ENCODE measurements at regions not wholly inside any gene's neighbourhood (a gene's known extent, or its start where the extent isn't known, plus 50 kb on each side); places are given as distances from the start of the nearest gene placed in this dataset.
A peak's percentile ranks its signal among the peaks of the same experiment; 100 is the strongest.
"Not testable (repeated sequence)": the region's sequence is repeated elsewhere in the genome, so short reads cannot be mapped to it uniquely, and the experiment has no call there.

DNA sequence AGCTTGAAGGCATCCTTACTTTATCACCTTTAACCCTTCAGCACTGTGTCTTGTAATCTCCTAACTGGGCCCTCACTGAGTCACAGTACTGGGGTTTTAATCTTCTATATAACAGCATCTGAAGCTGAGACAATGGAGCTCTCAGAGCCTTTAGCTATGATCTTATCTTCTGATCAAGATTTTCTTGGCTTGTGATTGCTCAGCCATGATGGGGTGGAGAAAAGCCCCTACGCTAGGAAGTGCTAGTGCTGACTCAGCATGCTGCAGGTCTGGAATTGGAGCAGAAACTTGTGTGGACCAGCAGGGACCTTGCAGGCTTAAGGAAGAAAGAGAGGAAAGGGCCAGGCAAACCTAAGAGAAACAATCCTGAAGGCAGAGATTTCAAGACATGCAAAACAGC is 71.7 kb upstream of the EED start:
- TF ChIP-seq POLR2AphosphoS5 (IDR thresholded peaks at IDR 0.05) (no peak), POLR2A (IDR thresholded peaks at IDR 0.05) (no peak), EP300 (IDR thresholded peaks at IDR 0.05) (no peak)
- TF ChIP-seq, protein P1, sequence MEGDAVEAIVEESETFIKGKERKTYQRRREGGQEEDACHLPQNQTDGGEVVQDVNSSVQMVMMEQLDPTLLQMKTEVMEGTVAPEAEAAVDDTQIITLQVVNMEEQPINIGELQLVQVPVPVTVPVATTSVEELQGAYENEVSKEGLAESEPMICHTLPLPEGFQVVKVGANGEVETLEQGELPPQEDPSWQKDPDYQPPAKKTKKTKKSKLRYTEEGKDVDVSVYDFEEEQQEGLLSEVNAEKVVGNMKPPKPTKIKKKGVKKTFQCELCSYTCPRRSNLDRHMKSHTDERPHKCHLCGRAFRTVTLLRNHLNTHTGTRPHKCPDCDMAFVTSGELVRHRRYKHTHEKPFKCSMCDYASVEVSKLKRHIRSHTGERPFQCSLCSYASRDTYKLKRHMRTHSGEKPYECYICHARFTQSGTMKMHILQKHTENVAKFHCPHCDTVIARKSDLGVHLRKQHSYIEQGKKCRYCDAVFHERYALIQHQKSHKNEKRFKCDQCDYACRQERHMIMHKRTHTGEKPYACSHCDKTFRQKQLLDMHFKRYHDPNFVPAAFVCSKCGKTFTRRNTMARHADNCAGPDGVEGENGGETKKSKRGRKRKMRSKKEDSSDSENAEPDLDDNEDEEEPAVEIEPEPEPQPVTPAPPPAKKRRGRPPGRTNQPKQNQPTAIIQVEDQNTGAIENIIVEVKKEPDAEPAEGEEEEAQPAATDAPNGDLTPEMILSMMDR (IDR thresholded peaks at IDR 0.05): no peak
- Histone ChIP-seq H3K4me1 (peaks cover 3 to 43% (median 9%) of the 10 kb centered on the region in 3 donors), H3K27me3 (no peaks in the 10 kb centered on the region), H3K36me3 (no peaks in the 10 kb centered on the region), H3K9me3 (no peaks in the 10 kb centered on the region), H3K27ac (peak overlapping the region in 2 of 4 donors; percentile 77 to 79), H3K4me3 (no peak overlapping the region)
- no peak for ATAC-seq
- 83% methylated on average over 1 of the region's 1 CpG; no CpG with 5 or more reads in 1 of the 2 donors for WGBS, 2 donors (ENCODE audit: low coverage in 1 of 2)

DNA sequence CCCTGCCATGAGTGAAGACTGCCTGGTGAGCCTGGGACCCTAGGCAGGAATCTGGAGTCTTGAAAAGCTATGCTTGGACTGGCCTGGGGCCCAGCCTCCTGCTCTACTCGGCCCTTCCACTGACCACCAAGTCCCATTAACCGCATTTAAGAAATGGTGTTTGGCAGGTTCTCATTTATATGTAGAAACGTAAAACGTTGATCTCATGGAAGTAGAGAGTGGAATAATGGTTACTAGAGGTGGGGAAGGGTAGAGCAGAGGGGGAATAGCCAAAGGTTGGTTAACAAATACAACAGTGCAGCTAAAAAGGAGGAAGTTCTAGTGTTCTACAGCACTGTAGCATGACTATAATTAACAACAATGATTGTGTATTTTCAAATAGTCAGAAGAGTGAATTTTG is 72.9 kb upstream of the EED start:
- WGBS, 2 donors (ENCODE audit: low coverage in 1 of 2): 96 to 100% methylated on average over 2 to 4 of the region's 4 CpGs
- ATAC-seq: no peak
- peaks cover 3 to 42% (median 9%) of the 10 kb centered on the region in 3 donors for H3K4me1 ChIP-seq
- H3K27me3 ChIP-seq: no peaks in the 10 kb centered on the region
- no peaks in the 10 kb centered on the region for H3K9me3 ChIP-seq
- no peak overlapping the region for H3K27ac ChIP-seq
- no peaks in the 10 kb centered on the region for H3K36me3 ChIP-seq
- no peak overlapping the region for H3K4me3 ChIP-seq
- TF ChIP-seq POLR2A (IDR thresholded peaks at IDR 0.05) (no peak), EP300 (IDR thresholded peaks at IDR 0.05) (no peak), POLR2AphosphoS5 (IDR thresholded peaks at IDR 0.05) (no peak)
- TF ChIP-seq, protein P1 (IDR thresholded peaks at IDR 0.05): no peak

DNA sequence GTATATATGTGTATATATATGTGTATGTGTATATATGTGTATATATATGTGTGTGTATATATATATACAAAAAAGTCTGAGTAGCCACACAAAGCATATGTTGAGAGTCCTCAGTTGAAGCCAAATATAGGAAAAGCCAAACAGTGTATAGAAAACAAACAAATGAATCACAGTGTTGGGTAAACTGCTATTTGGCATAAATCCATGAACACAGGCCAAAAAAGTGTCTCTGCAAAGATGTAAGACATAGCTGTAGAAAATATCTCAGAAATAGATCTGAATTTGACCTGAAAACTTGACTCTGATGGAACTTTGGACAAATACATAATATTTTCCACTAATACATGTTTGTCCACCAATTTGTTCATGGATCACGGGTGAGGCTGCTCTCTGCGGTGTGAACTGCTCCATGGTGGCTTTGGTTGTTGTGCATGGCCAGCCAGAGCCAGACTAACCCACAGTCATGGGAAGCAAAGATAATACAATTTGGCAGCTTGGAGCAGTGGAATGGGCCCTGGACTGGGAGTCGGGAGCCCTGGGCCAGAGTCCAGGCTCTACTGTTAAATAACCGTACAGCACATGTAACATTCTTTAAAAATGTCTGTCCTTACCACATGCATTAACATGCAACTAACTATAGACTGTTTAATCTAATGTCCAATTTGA is 76.9 kb upstream of the EED start:
- 52 to 64% methylated on average over 3 to 4 of the region's 4 CpGs for WGBS, 2 donors (ENCODE audit: low coverage in 1 of 2)
- no peak overlapping the region for H3K27ac ChIP-seq
- no peak for TF ChIP-seq EP300 (IDR thresholded peaks at IDR 0.05)
- no peak for TF ChIP-seq POLR2AphosphoS5 (IDR thresholded peaks at IDR 0.05)
- no peak for TF ChIP-seq POLR2A (IDR thresholded peaks at IDR 0.05)
- TF ChIP-seq, protein P1 (IDR thresholded peaks at IDR 0.05): no peak
- H3K36me3 ChIP-seq: no peaks in the 10 kb centered on the region
- ATAC-seq: no peak
- H3K9me3 ChIP-seq: no peaks in the 10 kb centered on the region
- no peaks in the 10 kb centered on the region for H3K27me3 ChIP-seq
- H3K4me3 ChIP-seq: no peak overlapping the region
- peaks cover 0 to 12% (median 0%) of the 10 kb centered on the region in 3 donors for H3K4me1 ChIP-seq

DNA sequence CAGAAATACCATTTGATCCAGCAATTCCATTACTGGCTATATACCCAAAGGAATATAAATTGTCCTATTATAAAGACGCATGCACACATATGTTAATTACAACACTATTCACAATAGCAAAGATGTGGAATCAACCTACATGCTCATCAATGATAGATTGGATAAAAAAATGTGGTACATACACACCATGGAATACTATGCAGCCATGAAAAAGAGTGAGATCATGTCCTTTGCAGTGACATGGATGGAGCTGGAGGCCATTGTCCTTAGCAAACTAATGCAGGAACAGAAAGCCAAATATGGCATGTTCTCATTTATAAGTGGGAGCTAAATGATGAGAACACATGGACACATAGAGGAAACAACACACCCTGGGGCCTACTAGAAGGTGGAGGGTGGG is 78.3 kb upstream of the EED start:
- H3K4me1 ChIP-seq: peaks cover 1 to 25% (median 7%) of the 10 kb centered on the region in 3 donors
- not testable (repeated sequence) for H3K4me3 ChIP-seq, ATAC-seq, H3K36me3 ChIP-seq, H3K27me3 ChIP-seq, H3K9me3 ChIP-seq, H3K27ac ChIP-seq
- WGBS, 2 donors (ENCODE audit: low coverage in 1 of 2): 100% methylated on average over 1 of the region's 1 CpG

GRCh38 chr11:86164106-86164505 is 80.4 kb upstream of the EED start:
- H3K27ac ChIP-seq: no peak overlapping the region
- ATAC-seq: no peak
- 83 to 89% methylated on average over 2 of the region's 2 CpGs for WGBS, 2 donors (ENCODE audit: low coverage in 1 of 2)

GRCh38 chr11:86163221-86163876 is 81.2 kb upstream of the EED start:
- not testable (repeated sequence) for H3K36me3 ChIP-seq, H3K4me3 ChIP-seq, H3K27me3 ChIP-seq, H3K9me3 ChIP-seq
- Histone ChIP-seq H3K4me1 (peaks cover 4 to 46% (median 7%) of the 10 kb centered on the region in 3 donors), H3K27ac (peak overlapping the region in 1 of 4 donors; percentile 48)
- ATAC-seq: peak; percentile 66
- 85 to 100% methylated on average over 1 of the region's 6 CpGs for WGBS, 2 donors (ENCODE audit: low coverage in 1 of 2)

More at GRCh38 chr11:86164106-86164505, 80.4 kb upstream of the EED start:
- Histone ChIP-seq H3K27me3 (no peaks in the 10 kb centered on the region), H3K4me1 (peaks cover 4 to 46% (median 7%) of the 10 kb centered on the region in 3 donors), H3K9me3 (no peaks in the 10 kb centered on the region), H3K36me3 (no peaks in the 10 kb centered on the region), H3K4me3 (no peak overlapping the region)
- TF ChIP-seq EP300 (IDR thresholded peaks at IDR 0.05) (no peak), POLR2AphosphoS5 (IDR thresholded peaks at IDR 0.05) (no peak), POLR2A (IDR thresholded peaks at IDR 0.05) (no peak)
- TF ChIP-seq, protein P1 (IDR thresholded peaks at IDR 0.05): no peak

Measured in gastroesophageal sphincter (tissue), 4 donors.